ENCODE measurements at regions not wholly inside any gene's neighbourhood (a gene's known extent, or its start where the extent isn't known, plus 50 kb on each side); places are given as distances from the start of the nearest gene placed in this dataset.

DNA sequence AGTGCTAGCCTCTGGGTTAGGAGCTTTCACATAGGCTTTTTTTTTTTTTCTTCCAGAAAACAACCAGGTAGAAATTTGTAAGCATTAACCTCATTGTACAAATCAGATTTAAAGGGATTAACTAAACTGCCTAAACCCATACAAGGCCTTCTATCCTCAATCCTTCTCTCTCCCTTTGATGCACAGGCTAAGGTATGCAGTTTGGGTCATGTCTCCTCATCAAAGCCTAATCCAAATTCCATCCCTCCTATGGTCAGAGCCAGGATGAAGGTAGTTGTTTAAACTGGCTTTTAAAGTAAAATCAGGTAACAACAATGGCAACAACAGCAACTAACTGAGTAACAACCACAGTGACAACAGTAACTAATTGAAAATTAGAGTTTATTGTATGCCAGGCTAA lies 115.6 kb upstream of the SOX2 start:
- TF ChIP-seq POLR2A (IDR thresholded peaks at IDR 0.05; ENCODE audit: low read length), result no peak
- no peak for TF ChIP-seq GATA1 (IDR thresholded peaks at IDR 0.05; ENCODE audit: low read depth, low read length)
